ENCODE measurements at regions not wholly inside any gene's neighbourhood (a gene's known extent, or its start where the extent isn't known, plus 50 kb on each side); places are given as distances from the start of the nearest gene placed in this dataset.
"Not testable (repeated sequence)": the region's sequence is repeated elsewhere in the genome, so short reads cannot be mapped to it uniquely, and the experiment has no call there.

GRCh38 chr7:56370208-56370872 is 254.1 kb upstream of the NUPR2 start:
- not testable (repeated sequence) for TF ChIP-seq REST (IDR thresholded peaks at IDR 0.05; ENCODE audit: low read depth, low read length); CTCF (IDR thresholded peaks at IDR 0.05); GATA2 (CRISPR knock-in tag; IDR thresholded peaks at IDR 0.05); RCOR1 (IDR thresholded peaks at IDR 0.05; ENCODE audit: low read length); EZH2phosphoT487 (IDR thresholded peaks at IDR 0.05; ENCODE audit: borderline replicate concordance, low read depth)

All from SK-N-SH (cell line).